Fibroblast of villous mesenchyme (primary cell): ENCODE measurements at regions not wholly inside any gene's neighbourhood (a gene's known extent, or its start where the extent isn't known, plus 50 kb on each side); places are given as distances from the start of the nearest gene placed in this dataset. TPM values are rescaled to one million over a fixed set of nuclear protein-coding genes. Genes with fewer than 3 reads are reported as not detected.

Experiments used
- DNase-seq: peaks from one replicate; pipeline ENCODE4 v3.0.0-alpha.2; 2010; ENCODE audit warnings: low read depth
- H3K4me3 ChIP-seq: 2 replicates; pipeline ENCODE4 v1.5.1; 2011; ENCODE audit warnings: low read depth, mild to moderate bottlenecking, low read length
- CTCF ChIP-seq: IDR thresholded peaks from 2 replicates; pipeline ENCODE4 v1.5.1; 2012; ENCODE audit warnings: low read depth, mild to moderate bottlenecking, low read length; ENCODE audit not compliant: insufficient read depth
- small RNA-seq: library from RNA; depleted of rRNA; stranded (forward); fragments of <200 nt; gene quantifications from one replicate; pipeline ENCODE3, GENCODE V24; 2012

GRCh38 chr12:40622246-40622838 is 69.9 kb upstream of the CNTN1 start:
- TF ChIP-seq CTCF, result peak; percentile 70
- peak; percentile 60 for DNase-seq
- H3K4me3 ChIP-seq, result no peak overlapping the region

GRCh38 chr12:40632171-40632570 is 60.1 kb upstream of the CNTN1 start:
- no peak for DNase-seq
- no peak overlapping the region for H3K4me3 ChIP-seq
- TF ChIP-seq CTCF, result no peak

GRCh38 chr12:40632933-40633332 is 59.3 kb upstream of the CNTN1 start:
- peak; percentile 8 for DNase-seq
- TF ChIP-seq CTCF, result no peak

GRCh38 chr12:40634517-40635131 is 57.6 kb upstream of the CNTN1 start:
- no peak for TF ChIP-seq CTCF
- H3K4me3 ChIP-seq, result no peak overlapping the region
- DNase-seq, result no peak

More at GRCh38 chr12:40632933-40633332, 59.3 kb upstream of the CNTN1 start:
- no peak overlapping the region for H3K4me3 ChIP-seq

- no peak overlapping the region for H3K4me3 ChIP-seq
- no peak for DNase-seq
- TF ChIP-seq CTCF, result no peak
Observed at GRCh38 chr12:40635141-40635731, 57.0 kb upstream of the CNTN1 start.

Small RNAs in the stretch of these regions (small RNA-seq; reads per million reads assigned to genes)
- not detected for gene RNU6-713P
